GM06990 (cell line): ENCODE measurements at regions not wholly inside any gene's neighbourhood (a gene's known extent, or its start where the extent isn't known, plus 50 kb on each side); places are given as distances from the start of the nearest gene placed in this dataset.

Experiments used
- DNase-seq: peaks from one replicate; pipeline ENCODE4 v3.0.0-alpha.2; 2011; ENCODE audit not compliant: insufficient read length; ENCODE audit errors: extremely low read depth
- H3K27me3 ChIP-seq: replicated peaks from 2 replicates; pipeline ENCODE4 v1.6.0; 2011; ENCODE audit warnings: low read length; ENCODE audit not compliant: control insufficient read depth, insufficient read depth
- H3K36me3 ChIP-seq: 2 replicates; pipeline ENCODE4 v1.5.1; 2011; ENCODE audit warnings: low read length; ENCODE audit not compliant: control insufficient read depth, insufficient read depth
- H3K4me3 ChIP-seq: replicated peaks from 2 replicates; pipeline ENCODE4 v1.5.1; 2011; ENCODE audit warnings: low read depth, mild to moderate bottlenecking, control low read depth, low read length
- TF ChIP-seq, protein P1 (sequence below): IDR thresholded peaks from 2 replicates; pipeline ENCODE4 v1.5.1; 2011; ENCODE audit warnings: low read length, control low read depth, mild to moderate bottlenecking, inconsistent platforms; ENCODE audit not compliant: insufficient read depth, poor library complexity, severe bottlenecking

DNA sequence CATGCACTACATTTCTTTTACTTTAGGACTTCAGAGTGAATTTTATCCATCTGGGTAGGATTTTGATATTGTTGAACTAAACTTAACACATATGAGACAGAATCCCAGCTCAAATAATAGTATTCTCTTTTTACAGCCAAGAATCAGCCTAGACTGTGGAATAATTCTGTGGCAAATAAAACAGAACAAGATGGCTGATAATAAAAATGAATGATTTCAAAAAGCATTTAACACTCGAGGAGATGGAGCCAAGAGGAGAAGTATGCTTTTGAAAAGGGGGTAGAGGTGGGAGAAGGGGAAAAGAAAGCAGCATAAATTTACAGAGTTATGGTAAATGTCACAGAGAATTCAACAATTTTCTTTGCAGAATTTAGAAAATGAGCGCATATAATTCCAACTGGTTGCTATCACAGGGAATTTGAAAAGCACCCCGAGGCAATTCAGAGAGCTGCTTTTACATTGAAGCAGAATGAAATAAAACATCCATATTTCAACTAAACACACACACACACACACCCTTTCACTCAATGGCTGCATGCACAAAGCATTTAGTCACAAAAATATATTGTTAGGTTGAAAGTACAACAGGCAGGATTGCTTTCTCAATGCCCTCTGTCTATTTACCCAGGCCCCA is 60.2 kb upstream of the DMAC1 start:
- Histone ChIP-seq H3K36me3 (no peaks in the 10 kb centered on the region), H3K27me3 (no peaks in the 10 kb centered on the region), H3K4me3 (no peak overlapping the region)
- TF ChIP-seq, protein P1, sequence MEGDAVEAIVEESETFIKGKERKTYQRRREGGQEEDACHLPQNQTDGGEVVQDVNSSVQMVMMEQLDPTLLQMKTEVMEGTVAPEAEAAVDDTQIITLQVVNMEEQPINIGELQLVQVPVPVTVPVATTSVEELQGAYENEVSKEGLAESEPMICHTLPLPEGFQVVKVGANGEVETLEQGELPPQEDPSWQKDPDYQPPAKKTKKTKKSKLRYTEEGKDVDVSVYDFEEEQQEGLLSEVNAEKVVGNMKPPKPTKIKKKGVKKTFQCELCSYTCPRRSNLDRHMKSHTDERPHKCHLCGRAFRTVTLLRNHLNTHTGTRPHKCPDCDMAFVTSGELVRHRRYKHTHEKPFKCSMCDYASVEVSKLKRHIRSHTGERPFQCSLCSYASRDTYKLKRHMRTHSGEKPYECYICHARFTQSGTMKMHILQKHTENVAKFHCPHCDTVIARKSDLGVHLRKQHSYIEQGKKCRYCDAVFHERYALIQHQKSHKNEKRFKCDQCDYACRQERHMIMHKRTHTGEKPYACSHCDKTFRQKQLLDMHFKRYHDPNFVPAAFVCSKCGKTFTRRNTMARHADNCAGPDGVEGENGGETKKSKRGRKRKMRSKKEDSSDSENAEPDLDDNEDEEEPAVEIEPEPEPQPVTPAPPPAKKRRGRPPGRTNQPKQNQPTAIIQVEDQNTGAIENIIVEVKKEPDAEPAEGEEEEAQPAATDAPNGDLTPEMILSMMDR: no peak
- no peak for DNase-seq

- H3K4me3 ChIP-seq: no peak overlapping the region
- H3K36me3 ChIP-seq: no peaks in the 10 kb centered on the region
- TF ChIP-seq, protein P1: no peak
- H3K27me3 ChIP-seq: no peaks in the 10 kb centered on the region
- no peak for DNase-seq
Observed at GRCh38 chr9:7858166-7858565, 58.6 kb upstream of the DMAC1 start.

GRCh38 chr9:7854763-7855162 is 55.2 kb upstream of the DMAC1 start:
- TF ChIP-seq, protein P1: no peak
- Histone ChIP-seq H3K36me3 (no peaks in the 10 kb centered on the region), H3K4me3 (no peak overlapping the region), H3K27me3 (no peaks in the 10 kb centered on the region)
- DNase-seq: no peak
